GM18505 (cell line): ENCODE measurements at regions not wholly inside any gene's neighbourhood (a gene's known extent, or its start where the extent isn't known, plus 50 kb on each side); places are given as distances from the start of the nearest gene placed in this dataset.
"Not testable (repeated sequence)": the region's sequence is repeated elsewhere in the genome, so short reads cannot be mapped to it uniquely, and the experiment has no call there.

Experiments
- ATAC-seq: cut with Tn5 transposase; IDR thresholded peaks from one replicate; pipeline ENCODE4 v1.9.1; 2021; ENCODE audit not compliant: unreplicated experiment
- POLR2A ChIP-seq: IDR thresholded peaks from 4 replicates; pipeline ENCODE4 v1.6.1; 2011; ENCODE audit warnings: borderline replicate concordance; ENCODE audit not compliant: insufficient read depth, insufficient read length; ENCODE audit errors: extremely low read depth

- no peak for TF ChIP-seq POLR2A
- no peak for ATAC-seq
Measured at GRCh38 chr5:108606185-108606584, 141.5 kb upstream of the FER start.

GRCh38 chr5:108602830-108603229 is 144.9 kb upstream of the FER start:
- no peak for TF ChIP-seq POLR2A
- no peak for ATAC-seq

- no peak for ATAC-seq
- TF ChIP-seq POLR2A: no peak
Measured at GRCh38 chr5:108590799-108591198, 156.9 kb upstream of the FER start.

- no peak for ATAC-seq
- no peak for TF ChIP-seq POLR2A
Measured at GRCh38 chr5:108588323-108588722, 159.4 kb upstream of the FER start.

GRCh38 chr5:108587821-108588220 is 159.9 kb upstream of the FER start:
- no peak for ATAC-seq
- TF ChIP-seq POLR2A: no peak

- no peak for ATAC-seq
- no peak for TF ChIP-seq POLR2A
Measured at GRCh38 chr5:108581026-108581425, 166.7 kb upstream of the FER start.

GRCh38 chr5:108579236-108579635 is 168.5 kb upstream of the FER start:
- ATAC-seq: no peak
- no peak for TF ChIP-seq POLR2A

- no peak for TF ChIP-seq POLR2A
- no peak for ATAC-seq
Measured at GRCh38 chr5:108578791-108579190, 168.9 kb upstream of the FER start.

GRCh38 chr5:108567429-108567828 is 180.3 kb upstream of the FER start:
- TF ChIP-seq POLR2A: no peak

GRCh38 chr5:108564441-108564840 is 182.5 kb upstream of the FBXL17 start:
- no peak for TF ChIP-seq POLR2A
- no peak for ATAC-seq

More at GRCh38 chr5:108567429-108567828, 180.3 kb upstream of the FER start:
- no peak for ATAC-seq

GRCh38 chr5:108562205-108562454 is 180.2 kb upstream of the FBXL17 start:
- TF ChIP-seq POLR2A: no peak
- no peak for ATAC-seq

GRCh38 chr5:108561416-108562204 is 179.7 kb upstream of the FBXL17 start:
- ATAC-seq: no peak

GRCh38 chr5:108560581-108560980 is 178.7 kb upstream of the FBXL17 start:
- no peak for TF ChIP-seq POLR2A
- ATAC-seq: no peak

More at GRCh38 chr5:108561416-108562204, 179.7 kb upstream of the FBXL17 start:
- TF ChIP-seq POLR2A: no peak

GRCh38 chr5:108560166-108560565 is 178.3 kb upstream of the FBXL17 start:
- no peak for TF ChIP-seq POLR2A
- ATAC-seq: no peak

GRCh38 chr5:108558840-108559239 is 176.9 kb upstream of the FBXL17 start:
- ATAC-seq: not testable (repeated sequence)

- not testable (repeated sequence) for ATAC-seq
Measured at GRCh38 chr5:108558142-108558541, 176.2 kb upstream of the FBXL17 start.

- TF ChIP-seq POLR2A: no peak
- no peak for ATAC-seq
Measured at GRCh38 chr5:108557686-108558085, 175.8 kb upstream of the FBXL17 start.
